Sciatic nerve (tissue), 2 donors: ENCODE measurements at regions not wholly inside any gene's neighbourhood (a gene's known extent, or its start where the extent isn't known, plus 50 kb on each side); places are given as distances from the start of the nearest gene placed in this dataset.

Source experiments
- ATAC-seq: fragments of 200-7000 bp; cut with Tn5 transposase; one replicate; pipeline ENCODE4 v1.9.1; 2020; ENCODE audit warnings: mild to moderate bottlenecking, moderate library complexity
- DNase-seq: peaks from one replicate; pipeline ENCODE4 v3.0.0-alpha.2; 2020; ENCODE audit warnings: low spot score
- intact Hi-C: fragments of 100-400 bp; cut with DNase I; formaldehyde crosslinking; loops from one replicate; pipeline ENCODE4 v1.14.2; 2022
- donor health status: DM: no; HTN: no; CAD: no.
- donor health status: DM: no; HTN: no; CAD: no.

GRCh38 chr11:19546325-19546724 lies 166.3 kb upstream of the NAV2 start:
- ATAC-seq (peak; percentile 18), DNase-seq (no peak)
- intact Hi-C loops = no loop called here

- intact Hi-C loops = no loop called here
- DNase-seq = no peak
- no peak for ATAC-seq
Observed at GRCh38 chr11:19541521-19542049, 171.1 kb upstream of the NAV2 start.

DNA sequence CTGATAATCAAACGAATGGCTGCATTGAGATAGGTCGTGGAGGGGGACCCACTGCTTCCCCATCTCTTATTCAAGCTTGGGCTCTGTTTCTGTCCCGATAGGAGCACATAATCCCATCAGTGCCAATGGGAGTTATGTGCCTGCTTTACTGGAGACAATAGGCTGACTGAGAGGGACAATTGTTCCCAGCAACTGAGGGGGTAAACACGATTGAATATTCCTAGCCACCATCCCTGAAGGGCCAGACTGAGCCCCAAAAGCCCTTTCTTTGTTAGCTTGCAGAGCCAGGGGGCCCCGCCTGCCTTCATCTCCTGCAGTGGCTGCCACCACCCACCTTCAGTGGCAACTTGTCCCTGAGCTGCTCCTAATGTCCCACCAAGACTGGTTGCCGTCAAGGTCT lies 172.8 kb upstream of the NAV2 start:
- ATAC-seq = no peak
- intact Hi-C loops = no loop called here
- DNase-seq = no peak

GRCh38 chr11:19537803-19538453 lies 174.7 kb upstream of the NAV2 start:
- ATAC-seq (no peak), DNase-seq (no peak)
- intact Hi-C loops = no loop called here

DNA sequence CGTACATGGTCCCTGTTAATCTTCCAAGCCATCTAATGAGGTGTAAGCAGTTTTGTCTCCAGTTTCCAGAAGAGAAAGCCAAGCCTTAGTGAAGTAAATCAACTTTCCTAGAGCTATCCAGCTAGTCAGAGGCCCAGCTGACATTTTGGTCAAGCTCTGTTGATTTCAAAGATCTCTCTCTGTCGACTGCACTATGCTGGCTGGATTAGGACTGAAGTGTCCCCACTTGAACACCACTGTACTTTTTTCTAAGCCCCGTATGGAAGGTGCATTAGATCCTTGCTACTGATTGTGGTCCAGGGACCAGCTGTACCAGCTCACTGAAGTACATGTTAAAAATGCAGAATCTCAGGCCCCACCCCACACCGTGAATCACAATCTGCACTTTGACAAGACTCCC lies 176.5 kb upstream of the NAV2 start:
- no peak for DNase-seq
- intact Hi-C loops = no loop called here
- ATAC-seq = no peak

- intact Hi-C loops = no loop called here
- no peak for DNase-seq
- no peak for ATAC-seq
Observed at GRCh38 chr11:19530505-19530904, 182.1 kb upstream of the NAV2 start.

GRCh38 chr11:19526119-19526518 lies 186.5 kb upstream of the NAV2 start:
- intact Hi-C loops = no loop called here
- ATAC-seq = peak; percentile 58
- DNase-seq = no peak

DNA sequence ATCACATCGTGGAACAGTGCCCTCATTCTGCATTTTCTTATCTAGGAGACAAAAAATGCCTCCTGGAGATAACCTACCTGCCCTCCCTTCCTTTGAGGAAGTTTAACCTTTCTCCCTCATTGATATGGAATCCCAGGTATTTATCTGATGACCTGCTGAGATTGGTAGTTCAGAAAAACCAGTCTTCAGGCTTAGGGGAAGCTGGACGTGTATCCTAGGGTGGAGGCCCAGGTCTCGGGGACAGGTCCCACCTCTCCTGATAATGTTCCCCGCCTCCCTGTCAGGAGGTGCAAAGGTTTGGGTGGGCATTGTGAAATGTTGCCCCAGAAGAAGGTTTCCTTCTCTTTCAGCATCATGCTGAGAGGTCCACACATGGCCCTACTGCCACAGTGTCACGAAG lies 186.9 kb upstream of the NAV2 start:
- ATAC-seq = no peak
- intact Hi-C loops = no loop called here
- DNase-seq = no peak

DNA sequence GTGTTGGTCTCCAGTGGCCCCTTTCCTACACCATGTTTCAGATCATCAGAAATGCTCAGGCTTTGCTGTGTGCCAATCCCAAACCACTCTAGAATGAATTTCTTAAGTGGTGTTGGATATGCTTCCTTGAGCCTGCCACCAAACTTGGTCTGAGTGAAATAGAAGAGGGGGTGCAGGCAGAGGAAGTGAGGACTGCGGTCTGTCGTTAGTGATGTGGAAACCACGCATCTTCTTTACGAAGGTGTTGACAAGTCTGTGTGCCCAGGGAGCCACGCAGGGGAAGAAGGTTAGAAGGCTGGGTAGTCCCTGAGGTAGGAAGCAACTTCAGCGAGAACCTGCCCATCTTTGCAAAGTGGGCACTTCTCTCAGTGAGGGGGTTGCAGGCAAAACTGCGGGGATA lies 187.4 kb upstream of the NAV2 start:
- ATAC-seq (no peak), DNase-seq (no peak)
- intact Hi-C loops = no loop called here

- ATAC-seq = no peak
- DNase-seq = no peak
- intact Hi-C loops = no loop called here
Observed at GRCh38 chr11:19524171-19524671, 188.4 kb upstream of the NAV2 start.

DNA sequence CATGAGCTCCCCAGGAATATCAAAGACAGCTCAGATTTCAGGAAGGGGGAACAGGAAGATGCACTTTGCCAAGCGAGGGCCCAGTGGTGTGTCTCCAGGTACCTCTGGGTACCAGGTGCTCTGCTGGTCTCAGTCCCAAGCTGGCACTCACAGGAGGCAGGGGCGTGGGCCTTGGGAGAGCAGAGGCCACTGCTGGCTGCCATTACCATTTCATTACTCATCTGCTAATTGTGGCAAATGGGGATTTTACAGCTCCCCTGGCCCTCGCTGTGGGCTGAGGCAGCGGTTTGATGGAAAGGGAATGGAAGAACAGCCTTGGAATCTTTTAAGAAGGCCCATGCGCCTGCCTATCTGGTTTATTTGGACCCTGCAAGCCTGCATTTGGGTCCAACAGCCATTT lies 192.0 kb upstream of the NAV2 start:
- intact Hi-C loops = no loop called here
- DNase-seq = no peak
- ATAC-seq = no peak

DNA sequence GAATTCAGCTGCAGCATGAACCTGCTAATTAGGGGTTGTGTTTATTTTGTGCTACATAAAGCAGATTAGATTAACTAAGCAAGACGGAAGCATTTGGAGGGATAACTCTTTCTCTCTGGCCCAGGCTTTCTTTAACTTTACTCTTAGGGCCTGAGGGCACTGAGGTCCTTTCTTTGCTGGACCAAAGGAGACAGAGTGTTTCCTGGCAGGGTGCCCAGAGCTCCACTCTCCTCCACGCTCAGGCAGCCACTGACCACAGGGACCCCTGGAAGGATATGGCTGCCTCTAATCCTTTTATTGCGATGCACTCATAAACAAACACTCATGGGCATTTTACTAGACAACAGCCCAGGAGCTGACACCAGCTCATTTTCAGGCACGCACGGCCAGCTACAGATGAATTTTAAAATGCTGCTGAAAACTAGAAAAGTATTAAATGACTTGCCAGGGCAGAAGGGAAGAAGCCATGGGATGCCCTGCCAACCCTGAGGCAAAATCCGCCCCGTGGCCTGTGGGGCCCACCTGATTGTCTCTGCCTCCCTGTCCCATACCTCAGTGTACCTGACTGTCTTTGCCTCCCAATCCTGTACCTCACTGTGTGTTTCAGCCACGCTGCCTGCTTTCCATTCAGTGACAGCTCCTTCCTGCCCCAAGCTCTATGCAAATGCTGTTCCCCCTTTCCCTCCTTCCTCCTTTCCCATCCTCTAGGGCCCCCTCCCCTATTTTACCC lies 192.6 kb upstream of the NAV2 start:
- no peak for DNase-seq
- intact Hi-C loops = no loop called here
- peak; percentile 27 for ATAC-seq

DNA sequence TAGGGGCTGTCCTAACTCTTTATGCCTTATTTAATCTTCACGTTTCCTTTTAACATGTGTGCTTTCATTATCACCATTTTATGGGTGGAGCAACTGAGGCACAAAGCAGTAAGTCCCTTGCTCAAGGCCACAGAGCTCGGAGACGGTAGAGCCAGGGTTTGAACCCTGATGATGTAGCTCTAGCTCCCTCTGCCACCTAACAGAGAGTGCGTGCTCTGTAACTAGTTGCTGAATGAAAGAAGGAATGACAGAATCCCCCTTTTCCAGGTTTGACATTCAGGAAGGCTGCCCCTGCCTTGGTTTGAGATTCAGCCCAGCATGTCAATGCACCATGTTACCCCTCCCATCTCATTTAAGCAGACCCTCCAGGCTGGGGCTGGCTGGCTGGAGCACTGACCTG lies 193.3 kb upstream of the NAV2 start:
- intact Hi-C loops = no loop called here
- ATAC-seq = no peak

DNA sequence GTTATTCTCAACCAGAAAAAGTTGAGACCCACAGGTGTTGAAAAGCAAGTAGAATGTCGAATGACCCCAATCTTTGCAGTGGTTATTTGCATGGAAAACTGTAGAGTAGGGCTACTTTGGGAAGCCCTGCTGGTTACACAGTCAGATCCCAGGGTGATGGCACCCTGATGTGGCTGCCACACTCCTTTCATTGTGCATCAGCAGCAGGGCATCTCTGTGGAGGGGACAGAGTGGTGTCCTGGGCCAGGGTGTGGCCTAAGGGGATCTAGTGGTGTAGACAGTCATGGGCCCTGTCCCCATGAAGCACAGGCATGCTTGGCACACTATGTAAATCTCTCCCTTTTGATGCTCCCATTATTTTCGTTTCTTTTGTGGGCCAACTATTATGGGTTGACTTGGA lies 199.4 kb upstream of the NAV2 start:
- DNase-seq (no peak), ATAC-seq (no peak)
- intact Hi-C loops = no loop called here

More for the DNA sequence above, 193.3 kb upstream of the NAV2 start:
- no peak for DNase-seq

DNA sequence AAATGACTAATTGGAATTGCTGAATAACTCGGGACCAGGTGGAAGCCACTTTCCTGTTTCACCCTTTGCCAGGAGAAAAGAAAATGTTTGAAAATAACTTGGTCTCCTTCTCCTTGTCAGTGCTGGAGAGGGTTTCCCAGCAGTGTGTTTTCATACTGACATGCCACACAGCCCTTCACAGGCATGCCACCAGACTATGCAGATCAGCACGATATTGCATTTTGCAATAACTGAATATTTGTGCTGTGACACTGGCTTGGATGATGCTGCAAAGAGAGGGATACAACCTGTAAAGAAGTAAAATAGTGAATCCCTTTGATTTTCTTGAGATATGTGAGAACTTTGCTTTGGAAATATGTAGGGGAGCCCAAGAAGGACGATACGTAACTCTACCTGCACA lies 200.0 kb upstream of the NAV2 start:
- intact Hi-C loops = no loop called here
- DNase-seq (no peak), ATAC-seq (peak; percentile 16)

DNA sequence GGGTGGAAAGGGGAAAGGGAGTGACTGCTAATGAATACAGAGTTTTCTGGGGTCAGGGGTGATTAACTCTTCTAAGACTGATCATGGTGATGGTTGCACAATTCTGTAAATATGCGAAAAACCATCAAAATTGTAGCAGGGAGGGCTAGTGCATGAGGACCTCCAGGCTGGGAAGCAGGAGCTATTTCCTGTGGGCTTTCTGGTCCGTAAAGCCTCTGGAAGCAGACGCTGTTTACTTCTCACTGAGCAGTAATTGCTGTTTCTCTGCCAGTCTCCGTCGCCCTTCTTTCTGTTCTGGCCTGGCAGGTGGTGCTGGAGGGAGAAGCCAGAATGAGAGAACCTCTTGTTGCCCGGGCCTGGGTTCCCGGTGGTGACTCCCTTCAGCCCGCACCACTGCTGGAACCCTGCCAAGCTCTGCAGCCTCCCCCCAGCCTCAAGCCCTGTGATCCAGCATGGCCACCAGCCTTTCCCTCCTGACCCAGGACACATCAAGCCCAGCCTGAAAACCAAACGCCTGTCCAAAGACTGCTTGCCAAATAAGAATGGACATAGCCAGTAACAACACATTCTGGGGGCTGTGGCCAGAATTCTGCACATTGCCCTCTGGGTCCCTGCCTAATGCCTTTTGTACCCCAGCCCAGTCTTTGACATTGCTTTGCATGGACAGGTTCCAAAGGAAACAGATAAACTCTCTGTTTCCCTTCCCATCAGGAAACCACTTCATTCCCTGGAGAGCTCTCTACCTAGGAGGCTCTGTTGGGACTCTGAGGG lies 201.0 kb upstream of the NAV2 start:
- peak; percentile 83 for ATAC-seq
- intact Hi-C loops = no loop called here
- peak; percentile 83 for DNase-seq

- no peak for DNase-seq
- intact Hi-C loops = no loop called here
- ATAC-seq = peak; percentile 52
Observed at GRCh38 chr11:19511066-19511412, 201.6 kb upstream of the NAV2 start.

DNA sequence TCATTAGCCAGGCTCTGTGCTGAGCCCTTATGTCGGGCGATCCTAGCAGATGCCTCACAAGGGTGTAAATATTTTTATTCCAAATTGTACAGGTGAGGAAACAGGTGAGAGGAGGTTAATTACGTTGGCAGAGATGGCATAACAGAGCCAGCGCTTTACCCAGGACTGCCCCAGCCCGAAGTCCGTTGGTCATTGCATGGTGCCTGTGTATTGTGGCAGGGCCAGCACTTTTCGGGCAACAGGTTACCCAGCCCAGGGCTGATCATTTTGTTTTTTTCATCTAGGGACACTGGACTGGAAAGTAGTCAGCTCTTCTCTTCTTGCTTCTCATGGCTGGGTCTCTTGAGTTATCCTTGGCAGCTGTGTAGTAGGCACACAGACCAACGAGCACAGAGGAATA lies 202.2 kb upstream of the NAV2 start:
- intact Hi-C loops = no loop called here
- ATAC-seq (no peak), DNase-seq (no peak)

DNA sequence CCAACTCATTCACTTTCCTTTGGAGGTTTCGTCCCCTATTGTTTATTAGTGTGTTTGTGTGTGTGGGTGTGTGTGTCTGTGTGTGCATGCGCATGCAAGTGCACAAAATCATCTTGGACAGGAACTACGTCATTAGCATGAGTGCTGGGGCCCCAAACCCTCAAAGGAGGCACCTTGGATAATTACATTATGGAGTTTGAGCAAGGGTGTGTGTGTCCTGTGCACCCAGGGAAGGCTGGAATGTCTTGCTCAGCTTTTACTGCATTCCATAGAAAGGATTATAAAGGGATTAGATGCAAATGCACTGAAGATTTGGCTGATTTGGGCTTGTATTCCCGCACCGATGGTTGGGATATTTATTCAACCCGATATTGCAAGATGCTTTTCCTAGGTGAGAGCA lies 203.4 kb upstream of the NAV2 start:
- ATAC-seq (no peak), DNase-seq (no peak)
- intact Hi-C loops = no loop called here

GRCh38 chr11:19508165-19508564 lies 204.5 kb upstream of the NAV2 start:
- no peak for DNase-seq
- ATAC-seq = no peak
- intact Hi-C loops = no loop called here
